ENCODE measurements at regions not wholly inside any gene's neighbourhood (a gene's known extent, or its start where the extent isn't known, plus 50 kb on each side); places are given as distances from the start of the nearest gene placed in this dataset.

GRCh38 chr14:101189266-101189665 is 285.7 kb upstream of the RTL1 start (continued):
- TF ChIP-seq ZBTB33 (IDR thresholded peaks at IDR 0.05; ENCODE audit: borderline replicate concordance, low read depth): no peak
- no peak for TF ChIP-seq ELF1 (IDR thresholded peaks at IDR 0.05)
- TF ChIP-seq FOXJ3 (CRISPR knock-in tag; IDR thresholded peaks at IDR 0.05): no peak

DNA sequence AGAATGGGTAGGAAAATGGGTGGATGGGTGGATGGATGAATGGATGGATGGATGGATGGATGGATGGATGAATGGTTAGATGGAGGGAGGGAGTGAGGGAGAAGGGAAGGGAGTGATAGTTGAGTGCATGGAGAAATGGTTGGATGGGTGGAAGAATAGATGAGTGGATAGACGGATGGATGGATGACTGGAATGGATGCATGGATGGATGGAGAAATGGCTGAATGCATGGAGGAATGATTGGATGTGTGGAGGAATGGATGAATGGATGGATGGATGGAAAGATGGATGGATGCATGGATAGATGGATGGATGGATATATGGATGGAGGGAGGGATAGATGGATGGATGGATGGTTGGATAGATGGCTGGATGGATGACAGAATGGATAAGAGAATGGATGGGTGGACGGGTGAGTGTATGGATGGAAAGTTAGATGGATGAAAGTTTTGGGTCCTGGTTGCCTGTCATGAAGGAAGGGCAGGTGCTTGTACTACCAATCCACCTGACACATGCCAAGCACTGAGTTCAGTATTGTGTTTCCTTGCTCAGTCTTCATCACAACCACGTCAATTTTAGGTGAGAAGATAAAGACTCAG is 286.5 kb upstream of the RTL1 start:
- WGBS (ENCODE audit: low lambda C conversion rate): 16% methylated on average over 3 of the region's 3 CpGs
- no peak overlapping the region for H3K27ac ChIP-seq (ENCODE audit: low read depth in 2 of 2, low read length in 1 of 2)
- H3K4me1 ChIP-seq (ENCODE audit: control insufficient read depth in 1 of 2, insufficient read depth in 2 of 2, low read depth in 1 of 2, low read length in 1 of 2): peaks cover 0 to 22% of the 10 kb centered on the region in 2 experiments; a peak in 1 of 4 replicates
- CTCF ChIA-PET: no interaction called here
- no peak overlapping the region for H3K4me3 ChIP-seq (ENCODE audit: low read depth in 2 of 2, low read length in 1 of 2)
- H2AFZ ChIP-seq (ENCODE audit: low read depth): no peak overlapping the region
- POLR2A ChIA-PET: no interaction called here
- no peaks in the 10 kb centered on the region for H3K9me3 ChIP-seq
- no peaks in the 10 kb centered on the region for H3K36me3 ChIP-seq (replicated peaks in 1 of 2; ENCODE audit: control insufficient read depth in 1 of 2, insufficient read depth in 2 of 2, low read length in 1 of 2)
- H3K9me2 ChIP-seq: no peaks in the 10 kb centered on the region
- H3K27me3 ChIP-seq (ENCODE audit: insufficient read depth): no peaks in the 10 kb centered on the region
- no peak overlapping the region for H3K4me2 ChIP-seq
- no peaks in the 10 kb centered on the region for H3F3A ChIP-seq (replicated peaks; ENCODE audit: insufficient read depth)
- no peak for DNase-seq
- TF ChIP-seq FOXM1 (IDR thresholded peaks at IDR 0.05; ENCODE audit: low read depth) (no peak), EP300 (IDR thresholded peaks at IDR 0.05; ENCODE audit: borderline replicate concordance in 1 of 2, low read depth in 1 of 2, low read length in 1 of 2) (no peak), SIN3A (IDR thresholded peaks at IDR 0.05; ENCODE audit: borderline replicate concordance, low read depth, low read length) (no peak), POLR2AphosphoS5 (IDR thresholded peaks at IDR 0.05; ENCODE audit: low read depth, low read length) (no peak), TCF12 (IDR thresholded peaks at IDR 0.05) (no peak), TEAD4 (IDR thresholded peaks at IDR 0.05; ENCODE audit: borderline replicate concordance, insufficient read depth) (no peak)
- TF ChIP-seq, protein P1, sequence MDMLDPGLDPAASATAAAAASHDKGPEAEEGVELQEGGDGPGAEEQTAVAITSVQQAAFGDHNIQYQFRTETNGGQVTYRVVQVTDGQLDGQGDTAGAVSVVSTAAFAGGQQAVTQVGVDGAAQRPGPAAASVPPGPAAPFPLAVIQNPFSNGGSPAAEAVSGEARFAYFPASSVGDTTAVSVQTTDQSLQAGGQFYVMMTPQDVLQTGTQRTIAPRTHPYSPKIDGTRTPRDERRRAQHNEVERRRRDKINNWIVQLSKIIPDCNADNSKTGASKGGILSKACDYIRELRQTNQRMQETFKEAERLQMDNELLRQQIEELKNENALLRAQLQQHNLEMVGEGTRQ (IDR thresholded peaks at IDR 0.05; ENCODE audit: borderline replicate concordance, low read depth, low read length): no peak
- H4K20me1 ChIP-seq (ENCODE audit: insufficient read depth): no peaks in the 10 kb centered on the region
- no peak overlapping the region for H3K9ac ChIP-seq
- H3K79me2 ChIP-seq (ENCODE audit: insufficient read depth): no peaks in the 10 kb centered on the region

- Histone ChIP-seq H3K4me1 (ENCODE audit: control insufficient read depth in 1 of 2, insufficient read depth in 2 of 2, low read depth in 1 of 2, low read length in 1 of 2) (peaks cover 0 to 22% of the 10 kb centered on the region in 2 experiments; a peak in 1 of 4 replicates), H3F3A (replicated peaks; ENCODE audit: insufficient read depth) (no peaks in the 10 kb centered on the region), H3K9ac (no peak overlapping the region), H3K79me2 (ENCODE audit: insufficient read depth) (no peaks in the 10 kb centered on the region), H3K4me3 (ENCODE audit: low read depth in 2 of 2, low read length in 1 of 2) (no peak overlapping the region), H2AFZ (ENCODE audit: low read depth) (no peak overlapping the region), H3K36me3 (replicated peaks in 1 of 2; ENCODE audit: control insufficient read depth in 1 of 2, insufficient read depth in 2 of 2, low read length in 1 of 2) (no peaks in the 10 kb centered on the region), H3K9me2 (no peaks in the 10 kb centered on the region), H3K27me3 (ENCODE audit: insufficient read depth) (no peaks in the 10 kb centered on the region), H3K27ac (ENCODE audit: low read depth in 2 of 2, low read length in 1 of 2) (no peak overlapping the region), H3K9me3 (no peaks in the 10 kb centered on the region), H4K20me1 (ENCODE audit: insufficient read depth) (no peaks in the 10 kb centered on the region), H3K4me2 (no peak overlapping the region)
- no peak for DNase-seq
- WGBS (ENCODE audit: low lambda C conversion rate): 76% methylated on average over 2 of the region's 6 CpGs
- ChIA-PET POLR2A (no interaction called here), CTCF (no interaction called here)
- TF ChIP-seq RCOR1 (IDR thresholded peaks at IDR 0.05; ENCODE audit: low read length) (no peak), SMC3 (IDR thresholded peaks at IDR 0.05; ENCODE audit: low read depth, low read length) (no peak), NRF1 (IDR thresholded peaks at IDR 0.05; ENCODE audit: low read depth, low read length) (no peak), ZBTB33 (IDR thresholded peaks at IDR 0.05; ENCODE audit: borderline replicate concordance, low read depth) (no peak), RFX5 (IDR thresholded peaks at IDR 0.05; ENCODE audit: low read length) (no peak), FOXM1 (IDR thresholded peaks at IDR 0.05; ENCODE audit: low read depth) (no peak), FOSL2 (IDR thresholded peaks at IDR 0.05; ENCODE audit: borderline replicate concordance, low read depth) (no peak), POLR2AphosphoS5 (IDR thresholded peaks at IDR 0.05; ENCODE audit: low read depth, low read length) (no peak), EP300 (IDR thresholded peaks at IDR 0.05; ENCODE audit: borderline replicate concordance in 1 of 2, low read depth in 1 of 2, low read length in 1 of 2) (no peak), GATA2 (CRISPR knock-in tag; IDR thresholded peaks at IDR 0.05) (no peak), SIN3A (IDR thresholded peaks at IDR 0.05; ENCODE audit: borderline replicate concordance, low read depth, low read length) (no peak)
- TF ChIP-seq, protein P2, sequence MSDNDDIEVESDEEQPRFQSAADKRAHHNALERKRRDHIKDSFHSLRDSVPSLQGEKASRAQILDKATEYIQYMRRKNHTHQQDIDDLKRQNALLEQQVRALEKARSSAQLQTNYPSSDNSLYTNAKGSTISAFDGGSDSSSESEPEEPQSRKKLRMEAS (IDR thresholded peaks at IDR 0.05; ENCODE audit: low read depth): no peak
- TF ChIP-seq, protein P3, sequence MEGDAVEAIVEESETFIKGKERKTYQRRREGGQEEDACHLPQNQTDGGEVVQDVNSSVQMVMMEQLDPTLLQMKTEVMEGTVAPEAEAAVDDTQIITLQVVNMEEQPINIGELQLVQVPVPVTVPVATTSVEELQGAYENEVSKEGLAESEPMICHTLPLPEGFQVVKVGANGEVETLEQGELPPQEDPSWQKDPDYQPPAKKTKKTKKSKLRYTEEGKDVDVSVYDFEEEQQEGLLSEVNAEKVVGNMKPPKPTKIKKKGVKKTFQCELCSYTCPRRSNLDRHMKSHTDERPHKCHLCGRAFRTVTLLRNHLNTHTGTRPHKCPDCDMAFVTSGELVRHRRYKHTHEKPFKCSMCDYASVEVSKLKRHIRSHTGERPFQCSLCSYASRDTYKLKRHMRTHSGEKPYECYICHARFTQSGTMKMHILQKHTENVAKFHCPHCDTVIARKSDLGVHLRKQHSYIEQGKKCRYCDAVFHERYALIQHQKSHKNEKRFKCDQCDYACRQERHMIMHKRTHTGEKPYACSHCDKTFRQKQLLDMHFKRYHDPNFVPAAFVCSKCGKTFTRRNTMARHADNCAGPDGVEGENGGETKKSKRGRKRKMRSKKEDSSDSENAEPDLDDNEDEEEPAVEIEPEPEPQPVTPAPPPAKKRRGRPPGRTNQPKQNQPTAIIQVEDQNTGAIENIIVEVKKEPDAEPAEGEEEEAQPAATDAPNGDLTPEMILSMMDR (IDR thresholded peaks at IDR 0.05): no peak
These were observed 287.7 kb upstream of the RTL1 start for GRCh38 chr14:101191101-101191720.

Data from SK-N-SH (cell line).